ENCODE measurements at regions not wholly inside any gene's neighbourhood (a gene's known extent, or its start where the extent isn't known, plus 50 kb on each side); places are given as distances from the start of the nearest gene placed in this dataset.

DNA sequence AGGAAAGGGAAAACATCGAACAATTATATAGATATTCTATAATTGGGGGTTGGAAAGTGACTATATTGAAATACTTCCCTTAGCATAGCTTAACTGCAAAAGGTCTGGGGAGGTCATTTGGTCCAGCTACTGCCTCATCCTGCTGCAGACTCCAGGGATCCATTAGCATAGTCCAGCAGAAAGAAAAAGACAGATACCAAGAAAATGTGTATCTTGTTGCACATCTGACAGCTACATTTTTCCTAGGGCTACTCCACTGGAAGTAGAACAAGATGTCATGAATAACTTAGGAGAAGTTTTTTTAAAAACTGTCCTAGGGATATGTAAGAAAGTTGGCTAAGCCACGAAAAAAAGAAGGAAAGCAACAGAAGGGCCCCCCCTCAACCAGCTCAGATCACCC lies 92.9 kb upstream of the SLC30A5 start:
- no peak for ATAC-seq (ENCODE audit: insufficient read depth, low FRiP score)
- 79 to 89% methylated on average over 2 of the region's 2 CpGs for WGBS, 2 donors
- Histone ChIP-seq H3K27me3 (ENCODE audit: control insufficient read depth in 3 of 3, insufficient read depth in 3 of 3, low read length in 2 of 3) (no peaks in the 10 kb centered on the region), H3K9me3 (ENCODE audit: control insufficient read depth in 4 of 4, insufficient read depth in 3 of 4, low read length in 3 of 4) (no peaks in the 10 kb centered on the region), H3K9ac (ENCODE audit: insufficient read depth in 1 of 2, low read length in 2 of 2) (no peak overlapping the region), H3K4me3 (no peak overlapping the region), H3K36me3 (ENCODE audit: control insufficient read depth in 4 of 4, insufficient read depth in 4 of 4, low read length in 4 of 4) (no peaks in the 10 kb centered on the region), H3K4me1 (ENCODE audit: control insufficient read depth in 5 of 5, insufficient read depth in 5 of 5, low read length in 5 of 5) (peaks cover 0 to 4% (median 0%) of the 10 kb centered on the region in 5 donors), H3K27ac (ENCODE audit: low read depth in 1 of 2, low read length in 1 of 2) (no peak overlapping the region)
- TF ChIP-seq, protein P1, sequence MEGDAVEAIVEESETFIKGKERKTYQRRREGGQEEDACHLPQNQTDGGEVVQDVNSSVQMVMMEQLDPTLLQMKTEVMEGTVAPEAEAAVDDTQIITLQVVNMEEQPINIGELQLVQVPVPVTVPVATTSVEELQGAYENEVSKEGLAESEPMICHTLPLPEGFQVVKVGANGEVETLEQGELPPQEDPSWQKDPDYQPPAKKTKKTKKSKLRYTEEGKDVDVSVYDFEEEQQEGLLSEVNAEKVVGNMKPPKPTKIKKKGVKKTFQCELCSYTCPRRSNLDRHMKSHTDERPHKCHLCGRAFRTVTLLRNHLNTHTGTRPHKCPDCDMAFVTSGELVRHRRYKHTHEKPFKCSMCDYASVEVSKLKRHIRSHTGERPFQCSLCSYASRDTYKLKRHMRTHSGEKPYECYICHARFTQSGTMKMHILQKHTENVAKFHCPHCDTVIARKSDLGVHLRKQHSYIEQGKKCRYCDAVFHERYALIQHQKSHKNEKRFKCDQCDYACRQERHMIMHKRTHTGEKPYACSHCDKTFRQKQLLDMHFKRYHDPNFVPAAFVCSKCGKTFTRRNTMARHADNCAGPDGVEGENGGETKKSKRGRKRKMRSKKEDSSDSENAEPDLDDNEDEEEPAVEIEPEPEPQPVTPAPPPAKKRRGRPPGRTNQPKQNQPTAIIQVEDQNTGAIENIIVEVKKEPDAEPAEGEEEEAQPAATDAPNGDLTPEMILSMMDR (IDR thresholded peaks at IDR 0.05; ENCODE audit: control extremely low read depth, extremely low read depth), result no peak
- no peak for DNase-seq

GRCh38 chr5:69001627-69002026 lies 92.2 kb upstream of the SLC30A5 start:
- WGBS, 2 donors, result 92 to 93% methylated on average over 4 of the region's 4 CpGs
- Histone ChIP-seq H3K4me3 (no peak overlapping the region), H3K4me1 (ENCODE audit: control insufficient read depth in 5 of 5, insufficient read depth in 5 of 5, low read length in 5 of 5) (peaks cover 0 to 4% (median 0%) of the 10 kb centered on the region in 5 donors), H3K36me3 (ENCODE audit: control insufficient read depth in 4 of 4, insufficient read depth in 4 of 4, low read length in 4 of 4) (no peaks in the 10 kb centered on the region), H3K9me3 (ENCODE audit: control insufficient read depth in 4 of 4, insufficient read depth in 3 of 4, low read length in 3 of 4) (no peaks in the 10 kb centered on the region), H3K27ac (ENCODE audit: low read depth in 1 of 2, low read length in 1 of 2) (no peak overlapping the region), H3K27me3 (ENCODE audit: control insufficient read depth in 3 of 3, insufficient read depth in 3 of 3, low read length in 2 of 3) (no peaks in the 10 kb centered on the region), H3K9ac (ENCODE audit: insufficient read depth in 1 of 2, low read length in 2 of 2) (no peak overlapping the region)
- DNase-seq (no peak), ATAC-seq (ENCODE audit: insufficient read depth, low FRiP score) (no peak)
- TF ChIP-seq, protein P1 (IDR thresholded peaks at IDR 0.05; ENCODE audit: control extremely low read depth, extremely low read depth), result no peak

DNA sequence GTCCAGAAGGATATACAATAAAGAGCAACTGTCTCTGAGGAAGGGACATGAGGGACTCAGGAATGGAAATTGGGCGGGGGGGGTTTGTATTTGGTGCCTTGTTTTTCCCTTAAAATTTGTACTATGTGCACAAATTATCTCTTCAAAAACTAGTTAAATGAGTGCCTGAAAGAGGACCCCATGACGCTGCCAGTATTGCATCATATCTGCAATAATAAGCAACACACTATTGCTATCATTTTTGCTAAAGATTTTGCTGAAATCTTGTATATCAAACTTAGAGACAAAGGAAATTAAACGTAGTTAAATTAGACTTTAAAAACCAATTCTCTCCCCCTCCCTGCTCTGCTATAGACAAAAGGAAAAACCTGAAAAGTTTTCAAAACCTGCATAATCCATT lies 89.7 kb upstream of the SLC30A5 start:
- no peaks in the 10 kb centered on the region for H3K9me3 ChIP-seq (ENCODE audit: control insufficient read depth in 4 of 4, insufficient read depth in 3 of 4, low read length in 3 of 4)
- H3K27me3 ChIP-seq (ENCODE audit: control insufficient read depth in 3 of 3, insufficient read depth in 3 of 3, low read length in 2 of 3), result no peaks in the 10 kb centered on the region
- DNase-seq, result peak in 2 of 3 donors; percentile 20 to 46
- no peak overlapping the region for H3K27ac ChIP-seq (ENCODE audit: low read depth in 1 of 2, low read length in 1 of 2)
- no peak overlapping the region for H3K9ac ChIP-seq (ENCODE audit: insufficient read depth in 1 of 2, low read length in 2 of 2)
- H3K4me3 ChIP-seq, result no peak overlapping the region
- no peaks in the 10 kb centered on the region for H3K36me3 ChIP-seq (ENCODE audit: control insufficient read depth in 4 of 4, insufficient read depth in 4 of 4, low read length in 4 of 4)
- no peak for ATAC-seq (ENCODE audit: insufficient read depth, low FRiP score)
- WGBS, 2 donors, result 72 to 73% methylated on average over 3 of the region's 3 CpGs
- peaks cover 0 to 11% (median 0%) of the 10 kb centered on the region in 5 donors for H3K4me1 ChIP-seq (ENCODE audit: control insufficient read depth in 5 of 5, insufficient read depth in 5 of 5, low read length in 5 of 5)
- TF ChIP-seq, protein P1 (IDR thresholded peaks at IDR 0.05; ENCODE audit: control extremely low read depth, extremely low read depth), result no peak

GRCh38 chr5:69004676-69005075 lies 89.1 kb upstream of the SLC30A5 start:
- no peak overlapping the region for H3K4me3 ChIP-seq
- H3K36me3 ChIP-seq (ENCODE audit: control insufficient read depth in 4 of 4, insufficient read depth in 4 of 4, low read length in 4 of 4), result no peaks in the 10 kb centered on the region
- DNase-seq, result peak in 1 of 3 donors; percentile 5
- 72 to 75% methylated on average over 3 of the region's 3 CpGs for WGBS, 2 donors
- ATAC-seq (ENCODE audit: insufficient read depth, low FRiP score), result no peak
- no peak overlapping the region for H3K27ac ChIP-seq (ENCODE audit: low read depth in 1 of 2, low read length in 1 of 2)
- TF ChIP-seq, protein P1 (IDR thresholded peaks at IDR 0.05; ENCODE audit: control extremely low read depth, extremely low read depth), result no peak
- H3K27me3 ChIP-seq (ENCODE audit: control insufficient read depth in 3 of 3, insufficient read depth in 3 of 3, low read length in 2 of 3), result no peaks in the 10 kb centered on the region
- H3K4me1 ChIP-seq (ENCODE audit: control insufficient read depth in 5 of 5, insufficient read depth in 5 of 5, low read length in 5 of 5), result peaks cover 0 to 11% (median 0%) of the 10 kb centered on the region in 5 donors
- H3K9ac ChIP-seq (ENCODE audit: insufficient read depth in 1 of 2, low read length in 2 of 2), result no peak overlapping the region
- no peaks in the 10 kb centered on the region for H3K9me3 ChIP-seq (ENCODE audit: control insufficient read depth in 4 of 4, insufficient read depth in 3 of 4, low read length in 3 of 4)

All from lung (tissue), 11 donors.